H1 (cell line): ENCODE measurements at regions not wholly inside any gene's neighbourhood (a gene's known extent, or its start where the extent isn't known, plus 50 kb on each side); places are given as distances from the start of the nearest gene placed in this dataset.

Experiments
- KDM4A ChIP-seq: IDR thresholded peaks from one replicate; pipeline ENCODE4 v1.7.1; 2012; ENCODE audit warnings: low read depth, mild to moderate bottlenecking, moderate library complexity, low read length, inconsistent platforms; ENCODE audit not compliant: severe bottlenecking
- NANOG ChIP-seq: IDR thresholded peaks from 2 replicates; pipeline ENCODE4 v1.6.1; 2011; ENCODE audit warnings: low read length, low read depth, mild to moderate bottlenecking, inconsistent platforms; ENCODE audit not compliant: insufficient read depth, poor library complexity, severe bottlenecking

DNA sequence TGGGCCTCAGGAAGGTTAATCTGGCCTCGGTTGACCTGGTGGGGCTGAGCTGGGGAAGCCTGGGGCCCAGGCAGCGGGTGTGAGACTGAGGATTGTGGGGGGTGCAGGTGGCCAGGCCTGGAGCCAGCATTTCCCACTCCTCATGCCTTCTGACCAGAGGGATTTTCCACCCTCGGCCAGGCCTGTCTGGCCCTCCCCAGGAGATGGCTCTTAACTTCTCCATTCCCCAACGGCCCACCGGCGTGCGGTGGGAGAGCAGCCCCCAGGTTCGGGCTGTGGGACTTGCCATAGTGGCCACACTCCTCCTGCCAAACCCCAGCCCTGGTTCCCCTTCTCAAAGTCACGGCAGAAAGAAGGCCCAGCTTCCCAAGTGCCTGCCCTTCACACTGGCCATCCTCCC is 126.5 kb upstream of the RUNX3 start (continued):
- no peak for TF ChIP-seq NANOG
- no peak for TF ChIP-seq KDM4A
